HG03558 (cell line): ENCODE measurements at regions not wholly inside any gene's neighbourhood (a gene's known extent, or its start where the extent isn't known, plus 50 kb on each side); places are given as distances from the start of the nearest gene placed in this dataset.
A peak's percentile ranks its signal among the peaks of the same experiment; 100 is the strongest.

ENCODE experiments used
- ATAC-seq: cut with Tn5 transposase; IDR thresholded peaks from one replicate; pipeline ENCODE4 v1.9.1; 2021; ENCODE audit warnings: moderate number of reproducible peaks; ENCODE audit not compliant: unreplicated experiment; ENCODE audit errors: extremely low read depth

- no peak for ATAC-seq
Observed at GRCh38 chr10:55310143-55310542, 509.1 kb upstream of the PCDH15 start.

- no peak for ATAC-seq
Observed at GRCh38 chr10:55305285-55305684, 504.3 kb upstream of the PCDH15 start.

DNA sequence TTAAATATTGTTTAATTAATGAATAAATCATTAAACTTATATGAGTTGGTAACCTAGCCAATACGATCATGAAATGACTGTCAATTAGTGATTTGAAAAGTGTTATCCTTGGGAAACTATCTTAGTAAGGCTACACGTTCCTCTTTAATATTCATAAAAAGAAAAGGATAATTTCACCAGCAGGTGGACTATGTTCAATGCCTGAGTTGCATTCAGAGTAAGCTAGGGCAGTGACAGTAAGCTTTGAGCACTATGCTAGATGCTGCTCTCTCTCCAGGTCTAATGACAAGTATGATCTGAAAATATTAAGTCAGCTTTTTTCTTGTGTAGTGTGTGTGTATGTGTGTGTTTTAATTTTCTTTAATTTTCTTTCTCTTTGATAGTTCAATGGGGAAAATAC, 486.3 kb upstream of the PCDH15 start:
- no peak for ATAC-seq

DNA sequence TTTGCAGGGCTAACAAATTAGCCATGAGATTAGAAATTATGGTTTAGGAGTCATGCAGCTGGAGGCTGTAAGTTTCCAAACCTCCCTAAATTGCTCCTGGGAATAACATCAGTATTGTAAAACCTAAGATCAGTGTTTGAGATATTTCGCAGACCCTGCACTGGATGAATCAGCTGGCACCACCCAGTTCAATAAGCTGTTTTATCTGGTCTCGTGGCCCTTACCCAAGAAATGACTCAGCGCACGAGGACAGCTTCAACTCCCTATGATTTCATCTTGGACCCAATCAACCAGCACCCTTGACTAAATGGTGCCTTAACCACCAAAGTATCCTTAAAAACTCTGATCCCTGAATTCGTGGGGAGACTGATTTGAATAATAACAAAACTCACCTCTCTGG, 482.0 kb upstream of the PCDH15 start:
- ATAC-seq: no peak

GRCh38 chr10:55280696-55281095, 479.7 kb upstream of the PCDH15 start:
- no peak for ATAC-seq

- no peak for ATAC-seq
Observed at GRCh38 chr10:55277549-55277948, 476.5 kb upstream of the PCDH15 start.

DNA sequence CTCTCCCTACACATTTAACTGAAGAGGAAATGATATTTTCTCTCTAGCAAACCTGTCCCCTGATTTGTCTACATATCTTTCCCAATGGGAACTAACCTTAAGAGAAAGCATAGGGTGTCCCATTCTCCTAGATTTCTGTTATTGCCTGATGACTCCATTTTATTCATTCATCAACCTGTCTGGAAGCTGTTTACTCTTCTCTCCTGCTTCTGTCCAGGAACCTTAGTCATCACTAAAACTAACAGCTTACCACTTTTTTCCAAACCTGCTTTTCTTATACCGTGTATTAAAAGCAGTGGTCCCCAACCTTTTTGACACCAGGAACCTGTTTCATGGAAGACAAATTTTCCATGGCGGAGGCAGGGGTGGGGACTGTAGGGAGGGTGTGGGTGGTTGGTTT, 473.3 kb upstream of the PCDH15 start:
- ATAC-seq: no peak

DNA sequence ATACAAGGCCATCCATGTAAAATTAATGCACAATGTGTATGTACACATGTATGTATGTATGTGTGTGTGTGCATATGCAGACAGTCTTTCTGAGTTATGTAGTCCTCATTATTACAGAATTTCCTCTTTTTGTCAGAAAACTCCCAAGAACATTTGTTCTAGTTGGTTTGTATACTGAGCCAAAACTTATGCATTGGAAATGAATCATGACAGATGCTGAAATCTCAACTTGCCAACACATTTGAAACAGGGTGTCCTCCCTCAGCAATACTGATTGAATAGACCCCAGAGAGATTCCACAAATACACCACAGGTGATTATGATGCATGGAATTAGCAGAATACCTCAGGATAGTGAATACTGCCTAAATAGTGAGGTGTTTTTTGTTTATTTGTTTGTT, 472.9 kb upstream of the PCDH15 start:
- ATAC-seq: no peak

DNA sequence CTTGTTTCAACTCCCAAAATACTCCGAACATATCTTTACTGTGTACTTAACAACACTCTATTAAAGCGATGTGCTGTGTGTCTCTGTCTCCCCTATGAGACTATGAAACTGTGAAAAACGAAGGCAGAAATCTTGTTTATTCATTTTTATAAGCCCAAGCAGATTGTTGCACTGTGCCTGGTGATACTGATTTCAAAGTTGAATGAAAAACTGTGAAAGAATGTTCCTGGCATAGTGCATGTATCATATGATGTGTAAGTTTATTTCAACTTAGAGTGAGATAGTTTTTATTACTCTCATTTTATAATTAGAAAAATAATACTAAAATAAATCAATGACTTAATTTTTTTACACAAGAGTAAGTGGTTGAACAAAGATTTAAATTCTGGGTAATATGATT, 471.9 kb upstream of the PCDH15 start:
- ATAC-seq: no peak

DNA sequence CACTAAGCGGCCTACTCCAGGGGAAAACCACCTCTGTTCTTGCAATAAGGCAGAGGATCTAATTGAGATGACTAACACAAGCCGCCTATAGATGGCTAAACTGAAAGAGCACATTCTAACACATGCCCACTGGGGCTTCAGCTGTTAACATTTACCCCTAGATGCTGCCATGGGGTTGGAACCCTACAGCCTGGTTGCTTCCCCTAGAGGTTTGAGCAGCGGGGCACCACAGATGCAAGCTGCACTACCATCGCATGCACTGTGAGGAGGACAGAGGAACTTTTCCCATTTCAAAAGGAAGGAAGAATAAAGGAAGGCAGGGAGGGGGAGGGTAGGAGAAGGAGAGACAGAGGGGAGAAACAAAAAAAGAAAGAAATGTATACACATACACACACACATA, 465.8 kb upstream of the PCDH15 start:
- no peak for ATAC-seq

GRCh38 chr10:55263327-55263726, 462.3 kb upstream of the PCDH15 start:
- no peak for ATAC-seq

DNA sequence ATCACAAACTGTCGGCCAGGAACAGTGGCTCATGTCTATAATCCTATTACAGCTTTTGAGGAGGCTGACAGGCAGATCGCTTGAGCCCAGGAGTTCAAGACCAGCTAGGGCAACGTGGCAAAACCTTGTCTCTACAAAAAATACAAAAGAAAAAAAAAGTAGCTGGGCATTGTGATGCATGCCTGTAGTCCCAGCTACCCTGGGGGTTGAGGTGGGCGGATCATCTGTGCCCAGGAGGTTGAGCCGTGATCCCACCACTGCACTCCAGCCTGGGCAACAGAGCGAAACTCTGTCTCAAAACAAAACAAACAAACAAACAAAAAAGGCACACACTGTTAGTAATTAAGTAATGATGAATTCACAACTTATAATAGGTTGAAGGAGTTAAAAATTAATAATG, 441.5 kb upstream of the PCDH15 start:
- no peak for ATAC-seq

DNA sequence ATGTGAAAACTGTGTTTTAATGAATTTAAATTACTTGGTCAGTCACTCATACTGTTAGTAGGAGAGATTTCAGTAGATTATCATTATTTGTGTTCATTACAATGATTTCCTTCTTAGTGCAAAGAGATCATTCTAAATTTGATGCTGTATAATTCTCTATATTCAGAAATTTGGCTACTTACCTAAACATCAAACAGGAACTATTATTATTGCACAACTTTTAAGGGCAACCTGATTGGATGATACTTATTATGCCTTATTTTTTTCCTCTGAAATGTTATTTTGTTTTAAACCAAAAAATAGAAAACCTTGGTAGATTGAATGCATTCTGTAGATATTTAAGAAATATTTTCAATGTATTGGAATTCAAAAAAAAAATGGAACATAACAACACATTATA, 436.4 kb upstream of the PCDH15 start:
- no peak for ATAC-seq

GRCh38 chr10:55233505-55233904, 432.5 kb upstream of the PCDH15 start:
- peak; percentile 70 for ATAC-seq

- ATAC-seq: no peak
Observed at GRCh38 chr10:55233090-55233489, 432.1 kb upstream of the PCDH15 start.

GRCh38 chr10:55232553-55232952, 431.5 kb upstream of the PCDH15 start:
- no peak for ATAC-seq

- ATAC-seq: no peak
Observed at GRCh38 chr10:55227967-55228366, 426.9 kb upstream of the PCDH15 start.

- no peak for ATAC-seq
Observed at GRCh38 chr10:55224007-55224781, 423.2 kb upstream of the PCDH15 start.

- no peak for ATAC-seq
Observed at GRCh38 chr10:55223352-55223751, 422.3 kb upstream of the PCDH15 start.

DNA sequence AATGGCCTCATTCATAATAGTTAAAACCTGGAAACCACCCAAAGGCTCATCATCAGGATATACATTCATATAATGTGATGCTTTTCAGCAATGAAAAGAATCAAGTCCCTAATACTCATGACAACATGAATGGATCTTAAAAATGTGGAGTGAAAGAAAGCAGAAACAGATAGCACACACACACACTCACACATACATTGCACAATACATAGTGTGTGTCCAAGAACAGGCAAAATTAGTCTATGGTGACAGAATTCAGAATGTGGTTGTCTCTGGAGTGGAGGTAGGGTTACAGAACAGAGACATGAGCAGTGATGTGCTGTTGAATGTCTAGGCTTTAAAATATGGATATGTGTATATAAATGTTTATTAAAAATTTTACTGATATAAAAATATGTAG, 419.9 kb upstream of the PCDH15 start:
- no peak for ATAC-seq

- no peak for ATAC-seq
Observed at GRCh38 chr10:55215699-55216098, 414.7 kb upstream of the PCDH15 start.

- no peak for ATAC-seq
Observed at GRCh38 chr10:55214608-55215007, 413.6 kb upstream of the PCDH15 start.

DNA sequence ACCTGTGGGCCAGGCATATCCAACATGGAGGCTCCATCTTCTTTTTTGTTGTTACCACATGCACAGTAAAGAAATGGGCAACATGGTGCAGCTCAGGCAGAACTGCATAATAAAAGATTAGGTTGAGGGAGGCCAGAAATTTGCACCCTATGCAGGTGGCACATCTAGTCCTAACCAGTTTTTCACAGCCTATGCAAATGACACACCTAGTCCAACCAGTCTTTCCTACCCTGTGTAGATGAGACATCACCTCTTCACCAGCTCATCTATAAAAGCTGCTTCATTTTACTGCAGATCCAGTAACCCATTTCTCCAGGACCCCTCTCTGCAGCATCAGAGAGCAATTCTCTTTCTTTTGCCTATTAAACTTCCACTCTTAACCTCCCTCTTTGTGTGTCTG, 411.0 kb upstream of the PCDH15 start:
- ATAC-seq: no peak
